ENCODE measurements at regions not wholly inside any gene's neighbourhood (a gene's known extent, or its start where the extent isn't known, plus 50 kb on each side); places are given as distances from the start of the nearest gene placed in this dataset.
"Not testable (repeated sequence)": the region's sequence is repeated elsewhere in the genome, so short reads cannot be mapped to it uniquely, and the experiment has no call there.

DNA sequence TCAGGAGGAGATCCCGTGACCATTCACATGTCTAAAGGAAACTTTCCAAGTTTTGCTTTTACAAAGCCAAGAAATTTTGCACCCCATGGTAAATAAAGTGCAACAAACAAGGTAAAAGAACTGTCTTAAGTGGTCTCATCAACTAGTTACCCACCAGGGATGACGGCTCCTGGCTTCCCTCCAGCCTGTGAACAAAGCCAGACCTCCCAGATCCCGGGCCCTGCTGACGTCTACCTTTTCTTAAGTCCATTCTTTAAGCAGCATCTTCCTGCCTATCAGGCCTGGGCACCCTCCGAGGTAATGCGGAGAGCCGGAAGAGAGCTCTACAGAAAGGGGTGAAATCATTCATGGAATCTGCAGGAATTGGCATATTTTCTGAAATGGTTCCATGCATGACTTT is 58.0 kb upstream of the DAAM1 start:
- DNase-seq = no peak

DNA sequence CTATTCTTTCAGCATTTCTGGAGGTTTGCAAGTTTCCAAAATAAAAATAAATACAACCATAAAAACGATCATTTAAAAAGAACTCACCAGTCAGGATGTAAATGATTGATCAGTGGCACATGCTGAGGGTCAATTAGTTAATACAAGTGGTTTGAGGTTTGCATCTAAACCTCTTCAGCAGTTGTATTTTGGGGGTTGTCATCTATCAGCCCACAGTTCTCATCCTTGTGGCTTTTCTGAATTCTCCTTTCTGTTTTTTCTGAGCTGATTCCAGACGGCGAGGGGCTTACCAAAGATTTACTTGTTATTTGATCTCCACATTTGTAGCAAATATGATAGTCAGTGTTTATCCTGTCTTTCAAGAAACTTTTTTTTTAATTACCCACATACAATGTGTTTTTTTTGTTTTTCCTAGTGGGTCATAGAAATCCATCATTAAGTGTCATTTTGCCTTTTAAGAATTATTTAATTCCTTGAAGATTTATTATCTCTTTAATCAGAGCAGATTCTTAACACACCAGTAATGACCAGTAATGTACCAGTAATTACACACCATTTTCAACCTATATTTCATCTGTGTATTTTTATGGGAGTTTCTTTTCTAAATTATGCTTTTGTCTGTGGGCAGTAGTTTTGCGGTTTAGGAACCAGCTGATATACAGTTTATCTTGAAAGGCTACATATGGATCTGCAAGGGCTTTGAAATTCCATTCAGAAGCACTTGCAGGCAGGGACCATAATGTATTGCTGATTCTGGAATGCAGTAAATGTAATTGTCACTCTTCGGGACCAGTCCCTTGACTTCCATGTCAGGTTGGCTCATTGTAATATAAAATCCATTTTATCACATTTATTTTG is 56.3 kb upstream of the DAAM1 start:
- no peak for DNase-seq

DNA sequence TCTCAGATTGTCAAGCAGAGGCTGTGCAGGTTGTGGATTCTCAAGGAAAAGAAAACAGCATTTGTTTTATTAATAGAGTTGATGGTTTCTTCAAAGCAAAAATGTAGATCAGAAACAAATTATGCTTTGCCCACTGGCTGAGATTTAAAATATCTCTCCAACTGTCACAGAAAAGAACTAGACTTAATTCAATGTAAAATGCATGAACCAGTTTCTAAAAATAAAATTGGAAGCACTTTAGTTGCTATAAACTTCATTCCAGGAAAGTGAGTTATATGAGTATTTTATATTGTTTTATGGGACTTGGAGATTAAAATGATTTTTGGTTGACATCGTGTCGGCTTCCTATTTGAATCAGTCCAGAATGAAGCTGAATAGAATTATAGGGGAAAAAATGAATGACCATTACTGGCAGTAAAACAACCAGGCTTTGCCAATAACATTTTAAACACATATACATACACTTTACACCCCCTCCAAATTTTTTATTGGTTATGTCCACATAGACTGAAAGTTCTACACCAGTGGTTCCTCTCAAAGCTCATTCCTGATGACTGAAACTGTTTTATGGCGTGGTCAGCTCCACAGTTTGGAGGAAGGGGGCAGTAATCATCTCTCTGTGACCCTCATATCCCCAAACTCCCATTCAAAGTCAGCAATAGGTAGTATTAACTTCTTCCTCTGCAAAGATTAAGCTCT is 55.5 kb upstream of the DAAM1 start:
- DNase-seq = no peak

DNA sequence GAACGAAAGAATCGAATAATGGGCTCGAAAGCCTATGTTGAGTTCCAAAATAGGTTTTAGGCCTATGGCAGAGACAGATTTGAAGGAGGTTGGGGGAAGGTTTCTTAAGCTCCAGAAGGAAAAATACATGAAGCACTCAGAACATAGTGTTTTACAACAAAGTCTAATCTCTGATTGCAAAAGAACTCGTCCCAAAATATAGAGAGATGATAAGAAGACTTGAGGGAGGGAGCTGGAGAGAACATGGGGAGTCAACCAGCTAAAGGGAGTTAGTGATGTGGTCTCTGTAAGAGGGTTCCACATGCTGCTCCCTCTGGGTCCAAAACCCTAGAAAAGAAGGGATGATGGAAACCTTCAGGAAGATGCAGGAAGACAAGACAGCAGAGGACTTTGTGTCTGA is 54.8 kb upstream of the DAAM1 start:
- no peak for DNase-seq

DNA sequence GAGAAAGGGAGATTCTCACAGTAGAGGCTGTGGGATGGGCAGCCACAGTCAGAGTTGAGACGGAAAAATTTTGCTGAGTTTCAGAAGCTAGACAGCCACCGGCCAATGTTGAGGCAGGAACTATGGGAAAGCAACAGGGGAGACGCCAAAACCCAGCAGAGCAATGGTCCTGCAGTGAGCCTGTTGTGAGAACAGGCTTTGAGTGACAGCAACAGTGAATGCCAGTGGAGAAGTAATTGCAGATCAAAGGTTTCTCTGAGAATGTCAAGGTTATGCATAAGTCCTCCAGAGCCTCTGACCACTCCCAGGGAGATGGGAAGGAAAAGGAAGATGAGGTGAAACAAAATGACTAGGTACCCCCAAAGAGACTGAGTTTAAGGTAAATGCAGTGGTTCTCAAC is 54.2 kb upstream of the DAAM1 start:
- no peak for DNase-seq

DNA sequence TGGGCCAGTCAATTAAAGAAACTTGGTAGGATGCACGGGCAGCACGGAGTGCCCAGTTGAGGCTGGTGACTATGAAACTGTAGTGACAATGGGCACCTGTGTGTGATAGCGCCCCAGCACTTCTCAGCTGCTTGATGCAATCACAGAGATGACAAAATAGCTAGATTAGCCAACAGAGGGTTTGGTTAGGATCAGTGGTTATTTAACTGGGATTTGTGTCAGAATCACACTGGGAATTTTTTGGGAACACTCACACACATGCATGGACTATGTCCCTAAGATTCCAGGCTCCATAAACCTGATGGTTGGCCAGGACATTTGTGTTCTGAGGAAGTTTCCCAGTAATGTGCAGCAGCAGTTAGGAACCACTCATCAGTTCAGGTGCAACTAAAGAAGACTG is 51.2 kb upstream of the DAAM1 start:
- DNase-seq = no peak

DNA sequence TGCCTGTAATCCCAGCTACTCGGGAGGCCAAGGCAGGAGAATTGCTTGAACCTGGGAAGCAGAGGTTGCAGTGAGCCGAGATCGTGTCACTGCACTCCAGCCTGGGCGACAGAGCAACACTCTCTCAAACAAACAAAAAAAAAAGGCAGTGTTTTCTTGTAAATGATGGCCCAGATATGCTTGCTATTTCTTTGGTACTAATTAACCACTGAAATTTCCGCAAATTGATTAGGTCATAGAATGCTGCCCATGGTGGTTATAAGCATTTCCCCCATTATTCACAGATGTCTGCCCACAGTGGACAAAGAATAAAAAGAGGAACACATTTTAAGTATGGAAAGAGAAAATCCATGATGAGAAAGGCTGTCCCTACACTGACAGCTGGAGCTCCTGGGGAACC is 49.9 kb upstream of the DAAM1 start:
- not testable (repeated sequence) for DNase-seq

Data from NCI-H226 (cell line).